Effector CD4-positive, alpha-beta T cell (primary cell): ENCODE measurements at regions not wholly inside any gene's neighbourhood (a gene's known extent, or its start where the extent isn't known, plus 50 kb on each side); places are given as distances from the start of the nearest gene placed in this dataset.
"Not testable (repeated sequence)": the region's sequence is repeated elsewhere in the genome, so short reads cannot be mapped to it uniquely, and the experiment has no call there.

Source experiments
- DNase-seq: peaks from one replicate; pipeline ENCODE4 v3.0.0-alpha.2; 2020

DNA sequence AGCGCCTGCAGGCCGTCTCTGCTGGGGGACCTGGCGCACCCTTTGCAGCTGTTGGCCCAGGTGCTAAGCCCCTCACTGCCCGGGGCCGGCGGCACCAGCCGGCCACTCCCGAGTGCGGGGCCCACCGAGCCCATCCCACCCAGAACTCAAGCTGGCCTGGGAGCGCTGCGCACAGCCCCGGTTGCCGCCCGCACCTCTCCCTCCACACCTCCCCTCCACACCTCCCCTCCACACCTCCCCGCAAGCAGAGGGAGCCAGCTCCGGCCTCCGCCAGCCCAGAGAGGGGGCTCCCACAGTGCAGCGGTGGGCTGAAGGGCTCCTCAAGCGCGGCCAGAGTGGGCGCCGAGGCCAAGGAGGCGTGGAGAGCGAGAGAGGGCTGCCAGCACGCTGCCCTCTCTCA lies 177.8 kb upstream of the KAZN start:
- no peak for DNase-seq

DNA sequence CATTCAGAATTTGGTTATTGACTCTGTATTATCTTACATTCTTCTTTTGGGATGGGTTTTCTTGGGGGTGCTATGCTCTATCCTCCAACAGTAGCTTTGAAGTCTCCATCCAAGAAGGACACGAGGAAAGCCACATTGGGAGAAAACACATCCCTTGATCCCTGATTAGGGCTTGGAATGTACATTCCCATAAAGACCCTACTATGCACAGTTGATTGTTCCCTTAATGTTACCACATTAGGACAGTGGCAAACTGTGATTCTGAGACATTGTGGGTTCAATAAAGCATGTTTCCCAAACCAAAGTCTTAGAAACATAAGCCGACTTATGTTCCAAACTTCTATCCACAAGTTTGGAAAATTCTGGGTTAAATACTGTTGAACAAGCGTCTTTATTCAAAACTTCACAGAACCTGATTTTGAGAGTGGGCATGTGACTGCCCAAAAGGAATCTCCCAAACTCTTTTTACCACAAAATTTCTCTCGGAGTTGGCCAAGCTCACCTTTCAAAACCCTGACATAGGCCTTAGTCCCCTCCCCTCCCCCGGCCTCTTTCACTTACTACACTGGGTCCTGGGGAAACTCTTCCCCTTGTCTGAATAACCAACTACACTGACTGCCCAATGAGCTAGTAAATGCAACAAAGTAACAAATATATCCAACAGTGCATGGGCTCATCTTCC lies 177.0 kb upstream of the KAZN start:
- DNase-seq, result no peak

DNA sequence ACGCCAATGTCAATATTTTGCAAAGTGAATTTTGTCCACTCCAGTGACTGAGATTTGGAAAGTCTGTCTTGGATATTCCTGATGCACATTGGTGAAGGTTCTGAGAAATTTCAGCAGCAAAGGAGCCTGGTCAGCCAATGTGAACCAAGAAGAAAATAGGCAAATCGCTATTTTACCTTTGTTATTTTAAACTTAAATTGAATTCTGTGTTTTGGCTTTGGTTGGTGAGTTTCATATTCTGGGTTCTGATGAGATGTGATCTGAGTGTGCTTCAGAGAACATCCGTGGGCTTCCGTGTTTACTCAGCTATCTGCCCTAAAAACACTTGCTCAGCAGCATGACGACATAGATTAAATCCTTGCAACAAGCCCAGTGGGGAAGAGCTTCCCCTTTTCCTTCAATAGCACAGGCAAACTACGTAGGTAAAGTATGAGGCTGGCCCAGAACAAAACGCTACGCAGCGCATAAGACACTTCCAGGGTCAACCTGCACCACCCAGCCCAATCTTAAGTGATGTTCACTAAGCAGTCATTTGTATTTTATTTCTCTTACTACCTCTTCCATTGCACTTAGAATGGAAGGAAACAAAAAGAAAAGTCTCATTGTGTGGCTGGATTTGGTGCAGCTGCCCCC lies 176.4 kb upstream of the KAZN start:
- no peak for DNase-seq

DNA sequence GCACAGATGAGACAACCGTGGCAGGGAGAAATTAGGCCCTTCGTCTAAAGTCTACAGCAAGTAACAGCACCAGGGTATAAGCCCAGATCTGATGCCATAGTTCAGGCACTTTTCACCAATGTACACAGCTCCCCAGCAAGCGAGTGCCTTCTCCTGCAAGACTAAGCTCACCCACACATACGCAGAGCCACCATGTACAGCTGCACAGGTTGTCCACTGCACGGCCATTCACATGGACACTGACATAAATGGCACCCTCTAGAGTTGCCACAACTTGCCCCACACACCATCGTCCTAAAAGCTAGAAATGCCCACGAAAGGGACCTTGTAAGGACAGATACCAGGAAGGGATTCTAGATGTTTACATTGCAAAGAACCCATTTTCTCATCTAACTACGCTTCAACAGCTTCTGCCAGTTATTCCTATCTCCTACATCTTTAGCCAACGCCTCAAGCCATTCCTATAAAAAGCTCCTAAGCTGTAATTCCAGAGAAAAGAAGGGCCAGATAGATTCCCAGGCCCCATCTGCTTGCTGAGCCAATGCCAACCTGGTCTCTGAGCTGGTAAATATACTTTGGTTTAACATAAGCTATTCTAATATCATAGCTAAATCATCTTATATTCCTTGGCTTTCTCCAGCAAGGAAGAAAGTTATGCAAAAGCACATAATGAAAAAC lies 174.0 kb upstream of the KAZN start:
- no peak for DNase-seq

DNA sequence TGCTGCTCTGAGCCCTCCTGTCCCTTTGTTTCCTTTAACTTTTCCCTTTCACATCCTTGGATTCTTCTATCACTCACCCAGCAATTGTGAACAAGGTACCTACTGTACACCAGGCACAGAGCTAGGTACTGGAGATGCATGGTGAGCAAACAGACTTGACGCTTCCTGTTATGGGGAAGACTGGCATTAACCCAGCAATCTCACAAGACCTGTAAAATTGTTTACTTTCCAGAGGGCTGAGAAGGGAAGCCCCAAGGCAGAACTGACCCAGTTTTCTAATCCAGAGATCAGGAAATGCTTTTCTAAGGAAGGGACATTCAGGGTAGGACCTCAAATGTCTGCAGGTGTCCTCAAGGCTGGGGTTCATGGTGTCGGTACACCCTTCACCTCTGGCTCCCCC lies 171.6 kb upstream of the KAZN start:
- no peak for DNase-seq

DNA sequence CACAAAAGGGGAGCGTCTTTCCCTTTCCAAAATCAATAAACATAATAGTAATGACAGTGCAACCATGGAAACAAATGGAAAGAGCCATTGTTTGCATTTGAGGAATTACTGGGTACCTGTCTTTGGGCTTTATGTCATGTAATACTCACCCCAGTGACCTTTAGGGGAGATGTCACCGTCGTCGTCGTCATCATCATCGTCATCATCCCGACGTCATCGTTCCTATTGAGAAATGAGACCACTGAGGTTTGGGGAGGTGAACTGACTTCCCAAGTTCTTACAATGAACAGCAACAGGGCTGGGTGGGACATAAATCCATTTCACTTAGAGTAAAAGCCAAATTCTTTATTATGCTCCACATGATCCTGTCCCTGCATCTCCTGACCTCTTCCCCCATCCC lies 168.9 kb upstream of the KAZN start:
- DNase-seq, result no peak

DNA sequence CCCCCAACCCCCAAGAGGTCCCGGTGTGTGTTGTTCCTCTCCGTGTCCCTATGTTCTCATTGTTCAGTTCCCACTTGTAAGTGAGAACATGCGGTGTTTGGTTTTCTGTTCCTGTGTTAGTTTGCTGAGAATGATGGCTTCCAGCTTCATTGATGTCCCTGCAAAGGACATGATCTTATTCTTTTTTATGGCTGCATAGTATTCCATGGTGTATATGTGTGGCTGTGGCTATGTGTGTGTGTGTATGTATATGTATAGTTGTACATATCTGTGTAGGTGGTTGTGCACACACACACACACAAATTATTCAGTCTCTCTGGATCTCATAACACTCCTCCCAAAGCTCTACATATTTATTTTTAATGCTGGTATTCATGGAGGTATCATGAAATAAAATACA lies 165.8 kb upstream of the KAZN start:
- DNase-seq, result not testable (repeated sequence)

DNA sequence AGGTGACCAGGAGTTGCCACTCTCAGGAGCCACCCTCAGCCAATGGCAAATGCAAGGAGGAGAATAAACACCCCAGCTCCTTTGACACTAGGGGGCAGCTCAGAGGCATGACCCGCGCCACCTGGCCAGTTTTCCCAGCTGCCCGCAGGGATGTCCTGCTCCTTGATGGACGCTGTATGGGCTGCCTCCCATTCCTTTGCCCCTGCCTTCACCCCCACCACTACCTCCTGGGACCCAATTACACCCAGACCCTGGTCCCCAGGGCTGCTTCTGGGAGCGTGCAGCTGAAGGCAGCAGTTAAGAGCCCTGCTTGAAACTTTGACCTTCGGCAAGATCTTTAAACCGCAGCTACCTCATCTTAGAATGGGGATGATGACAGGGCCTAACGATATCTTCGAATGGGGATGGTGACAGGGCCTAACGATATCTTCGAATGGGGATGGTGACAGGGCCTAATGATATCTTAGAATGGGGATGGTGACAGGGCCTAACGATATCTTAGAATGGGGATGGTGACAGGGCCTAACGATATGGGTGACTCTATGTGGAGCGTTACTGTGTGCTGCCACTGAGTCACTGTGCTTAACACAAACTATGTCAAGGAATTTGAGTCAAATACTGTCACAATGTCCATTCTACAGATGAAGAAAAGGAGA lies 163.0 kb upstream of the KAZN start:
- DNase-seq, result no peak

DNA sequence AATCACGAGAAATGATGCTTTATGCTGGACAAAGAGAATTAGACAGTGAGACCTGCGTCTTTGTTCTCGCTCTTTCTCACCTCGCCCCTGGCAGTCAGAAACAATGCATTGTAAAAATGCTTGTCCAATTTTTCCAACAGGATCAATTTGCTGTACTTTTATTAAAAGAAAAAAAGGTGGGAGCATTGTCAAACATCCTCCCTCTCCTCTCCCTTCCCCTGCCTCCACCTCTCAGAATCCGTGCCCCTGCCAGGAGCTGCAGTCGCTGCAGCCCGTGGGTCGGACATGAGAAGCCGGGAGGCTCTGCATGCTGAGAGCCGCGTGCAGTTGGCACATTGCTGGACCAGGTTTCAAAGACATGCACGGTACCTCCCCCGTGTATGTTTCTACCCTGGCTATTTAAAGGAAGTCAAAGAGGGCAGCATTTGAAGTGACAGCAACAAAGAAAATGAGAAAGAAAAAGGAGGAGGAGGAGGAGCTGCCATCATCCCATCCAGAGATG lies 161.0 kb upstream of the KAZN start:
- DNase-seq, result no peak

DNA sequence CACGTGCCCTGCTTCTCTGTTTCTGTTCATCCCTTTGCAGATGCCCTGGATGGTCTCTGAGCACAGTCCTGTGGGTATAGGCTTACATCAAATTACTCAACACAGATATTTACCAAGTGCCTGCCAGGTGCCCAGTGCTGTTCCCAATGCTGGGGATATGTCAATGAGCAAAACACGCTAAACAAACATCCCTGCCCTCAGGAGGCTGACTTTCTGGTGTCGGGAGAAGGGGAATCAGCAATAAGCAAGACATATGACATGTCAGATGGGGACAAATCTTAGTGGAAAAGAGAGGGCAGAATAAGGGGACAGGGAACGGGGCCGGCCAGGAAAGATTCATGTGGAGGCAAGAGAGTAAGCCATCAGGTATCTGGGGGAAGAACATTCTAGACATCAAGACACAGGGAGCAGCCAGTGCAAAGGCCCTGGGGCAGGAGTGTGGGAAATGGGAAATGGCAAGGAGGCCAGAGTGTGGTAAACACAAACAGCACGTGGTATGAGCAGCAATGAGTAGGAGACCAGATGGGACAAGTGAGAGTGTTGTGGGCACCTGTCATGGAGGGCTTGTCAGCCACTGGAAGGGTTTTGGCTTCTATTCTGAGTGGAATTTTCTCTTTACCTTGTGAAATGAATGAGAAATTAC lies 160.2 kb upstream of the KAZN start:
- no peak for DNase-seq

DNA sequence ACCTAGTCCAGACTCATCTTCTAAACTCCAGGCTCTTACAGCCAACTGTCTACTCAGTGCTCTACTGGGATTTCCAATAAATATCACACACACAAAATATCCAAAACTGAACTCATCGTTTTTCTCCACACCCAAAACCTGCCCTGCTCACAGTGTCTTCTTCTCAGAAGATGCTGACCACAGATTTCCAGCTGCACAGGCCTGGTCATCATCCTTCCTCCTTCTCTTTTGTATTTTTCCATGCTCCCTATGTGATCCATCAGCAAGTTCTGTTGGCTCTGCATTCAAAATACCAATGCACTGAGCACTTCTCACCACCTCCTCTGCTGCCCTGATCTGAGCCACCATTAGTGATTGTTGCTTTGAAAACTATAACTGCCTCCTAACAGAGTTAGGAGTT lies 159.5 kb upstream of the KAZN start:
- no peak for DNase-seq

DNA sequence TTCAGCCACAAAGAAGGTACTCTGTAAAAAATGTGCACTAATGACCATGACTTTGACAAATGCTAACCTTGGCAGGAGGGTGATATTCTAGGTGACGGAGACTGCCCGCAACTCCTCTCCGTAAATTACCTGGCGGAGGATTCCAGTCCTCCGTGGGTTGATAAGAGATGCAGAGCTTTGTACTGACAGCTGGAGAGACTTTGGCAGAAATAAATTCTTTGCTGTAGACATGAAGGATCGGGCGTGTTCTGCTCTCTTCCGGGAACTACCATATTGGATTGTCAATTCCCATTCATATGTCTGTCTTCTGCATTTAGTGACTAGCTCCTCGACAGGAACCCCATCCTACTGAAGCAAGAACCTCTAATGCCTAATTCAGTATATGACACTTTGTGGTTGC lies 158.3 kb upstream of the KAZN start:
- DNase-seq, result no peak

DNA sequence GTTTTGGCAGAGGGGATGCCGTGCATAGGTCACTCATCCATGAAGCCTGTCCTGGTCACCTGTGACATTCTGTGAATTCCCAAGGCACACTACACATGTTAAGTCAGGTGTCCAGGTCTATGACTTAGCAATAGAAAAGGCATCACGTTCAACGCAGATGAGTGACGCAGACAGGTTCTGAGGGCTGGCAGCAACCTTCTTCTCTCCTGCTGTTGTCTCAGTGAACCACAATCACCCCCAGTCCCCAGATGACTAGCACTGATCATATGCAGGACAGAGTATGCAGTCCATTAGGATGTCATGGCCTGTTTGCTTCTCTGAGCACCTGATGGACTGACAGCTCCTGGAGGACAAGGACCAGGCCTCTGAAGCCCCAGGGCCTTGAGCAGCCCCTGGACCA lies 157.8 kb upstream of the KAZN start:
- no peak for DNase-seq

DNA sequence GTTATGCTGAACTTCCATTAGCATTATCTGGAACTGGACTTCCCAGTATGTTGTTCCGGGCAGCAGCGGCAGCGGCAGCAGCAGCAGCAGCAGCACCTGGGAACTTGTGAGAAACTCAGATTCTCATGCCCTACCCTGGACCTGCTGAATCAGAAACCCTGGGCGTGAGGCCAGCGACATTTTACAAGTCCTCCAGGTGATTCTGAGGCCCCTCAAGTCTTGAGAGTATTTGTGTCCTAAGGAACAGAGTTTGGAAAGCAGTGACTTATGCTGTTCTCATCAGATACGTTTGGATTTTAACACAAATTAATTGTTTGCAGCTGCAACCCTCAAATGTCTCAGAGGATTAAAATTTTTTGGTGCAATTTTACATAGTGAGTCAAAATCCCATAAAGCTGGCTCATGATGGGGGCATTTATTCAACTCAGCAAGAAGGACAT lies 157.2 kb upstream of the KAZN start:
- no peak for DNase-seq

DNA sequence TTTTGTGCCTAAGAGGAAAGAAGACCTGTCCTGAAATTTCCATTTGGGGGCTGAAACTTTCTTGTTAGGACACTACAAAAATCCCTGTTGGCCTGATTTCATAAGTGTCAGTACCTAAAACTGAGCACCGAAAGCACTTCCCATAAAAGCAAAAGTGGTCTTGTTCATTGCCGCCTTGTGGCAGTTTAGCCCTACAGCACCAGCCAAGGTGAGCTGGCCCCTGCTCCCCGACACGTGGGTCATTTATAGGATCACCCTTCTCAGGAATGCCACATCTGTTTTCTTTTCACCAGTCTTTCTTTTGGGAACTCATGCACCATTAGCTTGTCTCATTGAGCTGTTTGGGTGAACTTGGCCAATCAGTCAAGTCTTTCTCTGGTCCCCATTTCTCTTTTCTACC lies 155.8 kb upstream of the KAZN start:
- no peak for DNase-seq

DNA sequence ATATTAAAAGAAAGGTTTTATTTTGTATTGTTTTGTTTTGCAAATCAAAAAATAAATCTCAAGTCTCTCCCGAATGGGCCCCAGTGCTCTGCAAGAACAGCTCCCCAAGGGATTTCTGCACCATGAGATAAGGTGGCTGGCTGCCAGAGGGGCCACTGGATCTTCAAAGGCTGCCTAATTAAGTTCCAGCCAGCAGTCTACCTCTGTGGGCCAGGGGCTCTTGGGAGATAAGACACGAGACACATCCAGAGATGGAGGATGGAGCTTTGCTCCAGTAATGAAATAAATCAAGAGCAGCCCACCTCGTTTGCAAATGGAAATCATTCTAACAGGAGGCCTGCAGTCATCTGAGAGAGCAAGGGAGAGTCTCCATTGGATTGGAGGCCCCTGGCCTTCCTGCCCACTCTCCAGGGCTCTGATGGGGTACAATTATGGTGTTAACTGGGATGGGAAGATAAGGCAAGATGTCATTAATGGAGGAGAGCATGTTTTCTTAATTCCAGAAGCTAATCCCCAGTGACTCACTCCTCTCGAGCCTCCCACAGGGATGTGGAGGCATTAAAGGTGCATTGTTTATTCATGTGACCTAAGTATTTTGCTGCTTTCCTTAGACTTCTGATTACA lies 155.2 kb upstream of the KAZN start:
- DNase-seq, result no peak

DNA sequence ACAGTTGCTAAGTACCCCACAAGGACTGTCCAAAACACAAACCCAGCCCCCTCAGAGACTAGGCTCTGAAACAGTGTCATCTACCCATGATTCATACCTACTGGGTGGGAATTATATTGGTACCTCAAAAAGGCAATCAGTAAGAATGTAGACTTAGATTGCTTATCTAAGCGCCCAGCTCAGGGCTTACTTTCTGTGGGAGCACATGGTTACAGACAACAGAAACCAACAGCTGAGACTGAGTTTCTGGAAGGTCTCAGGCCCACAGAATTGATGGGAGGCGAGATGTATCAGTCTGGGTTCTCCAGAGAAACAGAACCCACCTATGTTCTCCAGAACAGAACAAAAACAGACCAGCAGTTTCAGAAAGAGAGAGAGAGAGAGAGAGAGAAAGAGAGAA lies 147.3 kb upstream of the KAZN start:
- no peak for DNase-seq

DNA sequence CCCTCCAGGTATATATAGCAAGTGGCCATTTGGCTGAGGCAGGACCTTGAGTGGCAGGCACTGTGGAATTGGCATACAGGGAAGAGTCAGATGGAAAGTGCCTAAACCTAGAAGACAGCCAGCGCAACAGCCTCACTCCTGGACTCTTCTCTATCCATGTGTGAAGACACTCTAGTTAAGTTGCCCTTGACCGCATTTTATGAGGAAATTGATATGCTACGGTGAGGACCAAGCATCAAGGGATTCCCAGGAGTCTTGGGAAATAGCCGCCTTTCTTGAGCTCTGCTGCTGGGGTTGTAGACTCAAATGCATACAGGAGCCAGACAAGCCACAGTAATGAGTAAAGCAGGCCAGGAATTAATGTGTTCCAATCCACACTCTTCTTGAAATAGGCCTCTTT lies 145.9 kb upstream of the KAZN start:
- DNase-seq, result no peak

DNA sequence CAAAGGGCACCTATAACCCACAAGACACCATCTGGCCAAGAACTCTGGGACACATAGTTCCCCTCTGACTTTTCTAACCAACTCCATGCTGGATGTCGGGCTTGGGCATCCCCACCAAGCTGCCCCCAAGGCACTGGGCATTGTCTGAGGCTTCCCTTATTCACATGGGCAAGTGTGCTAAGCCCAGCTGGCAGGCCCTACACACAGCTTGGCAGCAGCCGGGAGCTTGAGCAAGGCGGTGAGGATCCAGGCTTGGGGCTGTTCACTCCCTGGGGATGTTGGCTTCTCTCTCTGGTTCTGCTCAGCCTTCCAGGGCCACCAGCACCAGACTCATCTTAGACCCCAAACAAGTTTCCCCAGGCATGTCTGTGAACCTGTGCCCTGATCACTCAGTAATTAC lies 138.3 kb upstream of the KAZN start:
- DNase-seq, result no peak

DNA sequence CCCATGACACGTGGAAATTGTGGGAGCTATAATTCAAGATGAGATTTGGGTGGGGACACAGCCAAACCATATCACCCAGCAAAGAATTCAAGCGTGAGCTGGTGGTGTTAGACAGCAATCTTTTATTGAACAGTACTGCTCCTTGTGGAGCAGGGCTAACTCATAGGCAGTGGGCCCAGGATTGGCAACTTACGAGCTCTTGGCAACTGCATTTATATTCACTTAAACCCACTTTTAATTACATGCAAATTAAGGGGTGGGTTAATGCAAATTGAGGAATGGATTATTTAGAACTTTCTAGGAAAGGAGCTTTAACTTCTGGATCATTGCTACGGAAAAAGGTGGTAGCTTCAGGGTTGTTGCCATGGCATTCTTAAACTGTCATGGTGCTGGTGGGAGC lies 135.6 kb upstream of the KAZN start:
- DNase-seq, result no peak

DNA sequence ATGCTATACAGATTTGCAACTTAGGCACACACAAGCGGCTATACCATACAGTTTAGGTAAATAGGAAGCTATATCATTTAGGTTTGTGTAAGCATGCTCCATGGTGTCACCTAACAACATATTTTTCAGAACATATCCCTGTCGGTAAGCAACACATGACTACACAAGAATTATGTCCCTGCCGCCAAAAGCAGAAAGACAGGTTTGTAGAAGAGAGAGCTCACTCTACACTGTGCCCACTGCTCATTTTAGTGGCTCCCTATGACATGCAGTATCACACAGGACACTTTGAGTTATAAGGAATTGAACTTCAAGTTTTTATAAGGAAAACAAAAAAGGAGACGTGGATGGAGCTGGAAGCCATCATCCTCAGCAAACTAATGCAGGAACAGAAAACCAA lies 132.5 kb upstream of the KAZN start:
- DNase-seq, result no peak

DNA sequence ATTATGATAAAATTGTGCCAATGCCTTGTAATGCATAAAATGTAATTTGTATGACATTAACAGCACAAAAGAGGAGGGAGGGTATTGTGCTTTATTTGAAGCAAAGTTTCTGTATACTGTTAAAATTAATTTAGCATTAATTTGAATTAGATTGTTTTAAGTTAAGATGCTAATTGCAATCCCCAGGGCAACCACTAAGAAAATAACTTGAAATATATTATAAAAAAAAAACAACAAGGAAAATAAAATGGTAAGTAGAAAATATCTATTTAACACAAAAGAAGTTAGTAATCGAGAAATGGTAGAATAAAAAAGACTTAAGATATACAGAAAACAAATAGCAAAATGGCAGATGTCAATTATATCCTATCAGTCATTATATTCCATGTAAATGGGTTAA lies 131.4 kb upstream of the KAZN start:
- no peak for DNase-seq

DNA sequence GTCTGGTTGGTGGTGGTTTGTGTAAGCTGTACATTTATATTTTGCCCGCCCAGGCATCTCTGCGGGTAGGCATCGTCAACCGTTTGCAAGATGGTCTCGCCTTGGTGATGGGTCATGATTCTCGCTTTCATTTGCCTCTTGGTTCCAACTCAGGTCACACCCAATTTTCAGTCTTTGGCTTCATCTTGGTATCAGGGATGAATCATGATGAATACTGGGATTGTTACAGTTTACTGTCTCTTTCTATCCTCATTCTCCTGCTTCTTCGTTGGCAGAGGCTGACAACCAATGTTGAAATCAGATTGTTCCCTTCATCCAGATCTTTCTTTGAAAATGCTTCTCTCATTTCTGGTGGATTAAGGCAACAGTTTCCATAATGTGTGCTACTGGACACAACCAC lies 129.7 kb upstream of the KAZN start:
- no peak for DNase-seq
